Glomerular visceral epithelial cell (primary cell): ENCODE measurements at regions not wholly inside any gene's neighbourhood (a gene's known extent, or its start where the extent isn't known, plus 50 kb on each side); places are given as distances from the start of the nearest gene placed in this dataset.
"Not testable (repeated sequence)": the region's sequence is repeated elsewhere in the genome, so short reads cannot be mapped to it uniquely, and the experiment has no call there.

ENCODE experiments used
- DNase-seq: peaks from one replicate; pipeline ENCODE4 v3.0.0-alpha.2; 2016; ENCODE audit errors: extremely low spot score

DNA sequence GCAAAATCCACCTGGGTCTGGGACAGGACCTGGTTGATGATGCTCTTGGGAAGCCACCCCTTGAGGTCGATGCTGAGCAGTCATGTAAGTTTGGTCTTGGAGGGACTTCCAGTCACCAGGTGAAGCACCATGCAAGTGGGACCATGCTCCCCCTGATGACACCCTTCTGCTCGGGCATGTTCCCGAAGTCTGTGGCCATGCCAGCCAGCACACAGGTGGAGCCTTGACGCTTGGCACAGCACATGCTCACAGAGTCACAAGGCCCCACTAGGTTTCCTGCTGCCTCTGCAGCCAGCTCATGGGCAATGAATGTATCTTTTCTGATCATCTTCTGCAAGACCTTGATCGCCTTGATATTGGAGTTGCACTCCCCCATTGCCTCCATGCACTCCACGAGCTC lies 1920.2 kb downstream of the PCDH9 start:
- DNase-seq: no peak

DNA sequence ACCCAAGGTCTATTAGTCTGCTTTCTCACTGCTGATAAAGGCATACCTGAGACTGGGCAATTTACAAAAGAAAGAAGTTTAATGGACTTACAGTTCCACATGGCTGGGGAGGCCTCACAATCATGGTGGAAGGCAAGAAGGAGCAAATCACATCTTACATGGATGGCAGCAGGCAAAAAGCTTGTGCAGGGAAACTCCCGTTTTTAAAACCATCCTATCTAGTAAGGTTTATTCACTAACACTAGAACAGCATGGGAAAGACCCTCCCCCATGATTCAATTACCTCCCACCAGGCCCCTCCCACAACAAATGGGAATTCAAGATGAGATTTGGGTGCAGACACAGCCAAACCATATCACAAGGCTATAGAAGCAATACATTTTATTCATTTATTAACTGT lies 1921.4 kb downstream of the PCDH9 start:
- not testable (repeated sequence) for DNase-seq

DNA sequence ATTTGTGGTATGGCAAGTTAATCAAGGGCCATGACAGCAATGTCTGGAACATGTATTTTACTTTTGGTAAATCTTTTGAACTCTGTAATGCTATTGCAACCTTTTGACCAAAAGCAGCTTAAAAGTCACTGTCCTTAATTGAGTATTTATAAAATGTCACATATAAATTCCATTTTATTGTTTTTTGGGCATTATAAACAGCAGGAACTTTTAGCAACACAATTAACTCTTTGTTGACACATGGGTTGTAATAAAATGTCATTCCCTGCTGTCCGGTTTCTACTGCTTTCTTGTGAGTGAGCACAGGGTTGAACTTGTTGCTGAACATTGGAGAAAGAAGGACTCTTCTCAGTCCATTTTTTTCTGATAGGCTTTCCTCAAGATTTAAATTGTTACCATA lies 1923.1 kb downstream of the PCDH9 start:
- no peak for DNase-seq

DNA sequence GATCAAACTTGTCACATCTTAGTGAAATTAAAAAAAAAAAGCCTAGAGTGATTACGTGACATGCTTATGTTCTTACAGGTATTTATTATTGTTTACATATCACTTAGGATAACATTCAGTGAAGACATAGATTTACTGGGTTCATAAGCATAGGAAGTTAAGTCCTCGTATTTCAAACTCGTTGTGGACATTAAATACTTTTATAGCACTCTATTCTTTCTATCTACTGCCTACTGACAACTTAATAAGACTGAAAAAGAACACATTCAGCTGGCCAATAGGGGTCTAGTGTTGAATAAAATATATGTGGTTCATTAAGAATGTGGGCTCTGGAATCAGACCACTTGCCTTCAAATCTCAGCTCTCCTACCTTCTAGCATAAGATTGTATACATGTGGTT lies 1927.4 kb downstream of the PCDH9 start:
- DNase-seq: no peak

DNA sequence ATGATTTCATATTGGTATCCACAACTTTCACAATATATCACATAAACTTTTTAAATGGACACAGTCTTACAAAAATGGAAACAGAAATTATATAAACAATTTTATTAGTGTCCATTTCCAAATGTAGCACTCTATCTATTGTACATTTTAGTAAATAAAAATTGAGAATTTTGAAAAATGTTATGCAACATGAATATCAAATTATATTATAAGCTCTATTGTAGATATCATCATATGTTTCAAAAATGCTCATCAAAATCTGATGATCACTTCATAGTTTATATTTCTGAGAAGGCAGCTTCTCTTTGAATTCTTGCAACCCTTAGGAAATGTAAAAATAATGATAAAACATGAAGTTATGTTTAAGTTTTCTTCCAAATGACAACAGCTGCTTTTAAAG lies 1928.6 kb downstream of the PCDH9 start:
- DNase-seq: no peak

DNA sequence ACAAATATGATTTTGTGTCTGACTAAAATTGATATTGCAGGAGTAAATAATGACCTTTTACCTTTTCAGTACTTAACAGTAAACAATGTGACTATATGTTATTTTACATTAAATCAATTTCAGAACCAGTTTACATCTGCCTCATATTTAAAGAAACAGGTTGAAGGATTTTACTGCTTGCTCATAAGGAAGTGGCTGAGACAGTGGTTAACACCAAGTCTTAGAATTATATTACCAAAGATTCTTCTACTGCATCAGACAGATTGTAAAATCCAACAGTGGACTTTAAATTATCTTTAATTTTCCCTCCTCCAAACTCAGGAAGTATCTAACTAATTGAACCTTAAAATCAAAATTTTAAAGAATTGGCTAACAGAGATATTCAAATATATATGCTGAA lies 1929.9 kb downstream of the PCDH9 start:
- no peak for DNase-seq

DNA sequence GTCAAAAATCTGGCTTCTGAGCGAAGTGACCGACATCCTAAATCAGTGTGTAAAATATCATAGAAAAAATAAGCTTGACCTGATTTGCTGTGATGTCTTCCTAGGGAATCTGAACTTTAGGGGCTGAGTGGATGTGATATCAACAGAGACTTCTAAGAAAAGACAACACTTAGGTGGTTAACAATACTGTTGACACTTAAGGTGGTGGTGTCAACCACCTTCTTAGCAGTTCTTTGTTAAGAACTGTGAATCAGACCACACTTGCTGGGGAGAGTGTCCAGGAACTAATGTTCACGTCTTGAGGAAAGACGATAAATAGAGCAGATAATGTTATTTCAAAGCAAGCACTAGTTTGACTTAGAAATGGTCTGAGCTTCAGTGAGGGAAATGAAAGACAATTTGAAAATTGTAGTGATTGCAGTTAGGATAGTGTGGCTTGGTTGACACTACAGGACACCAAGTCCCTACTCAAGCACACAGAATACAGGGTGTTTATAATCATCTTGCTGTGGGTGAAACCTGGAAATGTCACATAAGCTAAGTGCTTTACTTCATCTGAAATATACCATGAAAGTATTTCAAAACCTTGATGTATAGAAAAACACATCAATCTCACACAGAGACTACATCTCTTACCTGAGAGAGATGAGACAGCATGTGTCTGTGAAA lies 1936.5 kb downstream of the PCDH9 start:
- no peak for DNase-seq

DNA sequence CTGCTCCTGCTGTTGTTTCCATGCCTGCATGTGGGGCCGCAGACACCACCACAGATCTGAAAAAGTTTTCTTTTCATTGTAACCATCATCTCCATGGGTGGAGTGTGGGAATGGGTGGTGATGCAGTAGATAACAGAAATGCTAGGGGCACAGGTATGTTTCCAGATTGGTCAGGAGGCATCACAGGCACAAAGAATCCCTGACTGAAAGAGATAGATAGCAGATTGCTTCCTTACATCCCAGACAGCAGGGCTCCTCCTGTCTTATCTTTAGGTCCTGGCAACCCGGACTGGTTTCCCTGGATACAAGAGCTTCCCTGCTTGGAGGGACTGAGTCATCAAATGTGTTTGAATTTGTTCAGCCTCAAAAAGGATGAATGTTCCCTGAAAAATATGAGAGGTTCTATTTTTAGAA lies 1937.6 kb downstream of the PCDH9 start:
- DNase-seq: peak; percentile 18

DNA sequence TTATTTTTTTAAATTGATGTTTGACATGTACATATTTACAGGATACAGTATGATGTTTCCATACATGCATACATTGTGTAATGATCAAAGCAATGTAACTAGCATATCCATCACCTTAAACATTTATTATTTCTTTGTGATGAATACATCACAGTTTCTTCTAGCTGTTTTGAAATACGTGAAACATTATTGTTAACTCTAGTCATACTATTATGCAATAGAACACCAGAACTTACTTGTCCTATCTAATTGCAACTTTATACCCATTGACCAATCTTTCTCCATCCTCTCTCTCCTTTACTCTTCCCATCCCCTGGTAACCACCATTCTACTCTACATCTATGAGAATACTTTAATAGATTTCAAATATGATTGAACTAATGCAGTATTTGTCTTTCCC lies 1942.7 kb downstream of the PCDH9 start:
- DNase-seq: no peak

DNA sequence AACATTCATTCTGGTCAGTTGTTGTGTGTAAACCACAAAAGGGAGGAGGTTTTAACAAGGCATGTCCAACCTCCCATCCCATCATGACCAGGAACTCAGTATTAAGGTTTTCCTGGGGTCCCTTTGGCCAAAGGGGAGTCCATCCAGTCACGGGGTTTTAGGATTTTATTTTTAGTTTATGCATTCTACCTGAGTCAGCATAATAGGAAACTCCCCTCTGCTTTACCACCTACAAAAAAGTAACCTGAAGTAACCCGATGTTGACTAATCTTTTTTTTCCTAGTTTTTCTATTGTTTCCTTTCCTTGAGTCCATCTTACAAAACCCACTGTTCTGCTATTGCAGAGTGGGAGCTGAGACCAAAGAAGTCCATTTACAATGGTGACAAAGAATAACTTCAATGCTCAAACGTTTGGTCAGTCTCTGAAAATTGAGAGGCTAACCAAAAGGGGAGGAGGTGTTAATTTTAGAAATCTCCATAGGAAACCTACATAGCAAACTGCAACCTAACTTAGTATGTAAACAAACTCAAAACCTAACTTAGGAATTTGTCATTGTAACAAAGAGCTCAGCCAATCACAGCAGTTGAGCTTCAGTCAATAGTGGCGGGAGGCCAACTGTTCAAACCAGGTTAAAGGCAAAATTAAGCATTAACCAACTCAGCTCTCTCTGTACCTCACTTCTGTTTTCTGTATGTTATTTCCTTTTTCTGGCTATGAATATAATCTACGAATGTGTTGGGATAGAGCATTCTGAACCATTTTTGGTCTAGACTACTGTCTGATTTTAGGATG lies 1954.1 kb downstream of the PCDH9 start:
- DNase-seq: no peak

DNA sequence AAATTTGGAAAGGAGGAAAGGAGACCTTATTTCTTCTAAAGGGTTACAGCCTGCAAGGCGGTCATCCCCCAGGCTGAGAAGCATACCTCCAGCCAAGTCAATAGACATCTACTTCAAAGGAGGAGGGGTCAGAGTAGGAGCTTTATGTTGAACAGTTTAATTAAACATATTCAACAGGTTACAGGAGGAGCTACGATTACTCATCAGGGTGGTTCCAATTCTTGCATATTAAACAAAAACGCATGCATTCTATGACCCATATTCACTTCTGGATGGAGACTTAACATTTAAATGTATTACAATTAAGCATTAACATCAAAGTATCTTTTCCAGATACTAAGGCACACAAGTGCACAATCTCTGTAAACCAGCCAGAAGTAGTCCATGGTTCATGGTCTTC lies 1955.0 kb downstream of the PCDH9 start:
- no peak for DNase-seq

DNA sequence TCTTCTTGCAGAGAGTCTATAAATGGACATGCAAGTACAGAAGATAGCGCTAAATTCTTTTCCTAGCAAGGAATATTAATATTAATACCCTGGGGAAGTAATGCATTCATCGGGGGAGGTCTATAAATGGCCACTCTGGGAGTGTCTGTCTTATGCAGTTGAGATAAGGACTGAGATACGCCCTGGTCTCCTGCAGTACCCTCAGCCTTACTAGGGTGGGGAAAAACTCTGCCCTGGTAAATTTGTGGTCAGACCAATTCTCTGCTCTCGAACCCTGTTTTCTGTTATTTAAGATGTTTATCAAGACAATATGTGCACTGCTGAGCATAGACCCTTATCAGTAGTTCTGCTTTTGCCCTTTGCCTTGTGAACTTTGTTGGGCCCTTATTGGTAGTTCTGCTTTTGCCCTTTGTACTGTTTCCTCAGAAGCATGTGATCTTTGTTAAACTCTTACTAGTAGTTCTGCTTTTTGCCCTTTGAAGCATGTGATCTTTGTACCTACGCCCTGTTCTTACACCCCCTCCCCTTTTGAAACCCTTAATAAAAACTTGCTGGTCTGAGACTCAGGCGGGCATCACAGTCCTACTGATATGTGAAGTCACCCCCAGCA lies 1956.2 kb downstream of the PCDH9 start:
- DNase-seq: not testable (repeated sequence)

DNA sequence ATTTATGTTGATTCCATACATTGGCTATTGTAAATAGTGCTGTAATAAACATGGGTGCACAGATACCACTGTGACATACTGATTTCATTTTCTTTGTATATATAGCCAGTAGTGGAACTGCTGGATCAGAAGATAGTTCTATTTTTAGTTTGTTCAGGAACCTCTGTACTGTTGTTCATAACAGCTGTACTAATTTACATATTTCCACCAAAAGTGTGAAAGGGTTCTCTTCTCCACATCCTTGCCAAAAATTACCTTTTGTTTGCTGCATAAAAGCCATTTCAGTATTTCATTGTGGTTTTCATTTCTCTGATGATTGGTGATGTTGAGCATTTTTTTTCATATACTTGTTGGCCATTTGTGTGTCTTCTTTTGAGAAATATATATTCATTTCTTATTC lies 1962.1 kb downstream of the PCDH9 start:
- no peak for DNase-seq

DNA sequence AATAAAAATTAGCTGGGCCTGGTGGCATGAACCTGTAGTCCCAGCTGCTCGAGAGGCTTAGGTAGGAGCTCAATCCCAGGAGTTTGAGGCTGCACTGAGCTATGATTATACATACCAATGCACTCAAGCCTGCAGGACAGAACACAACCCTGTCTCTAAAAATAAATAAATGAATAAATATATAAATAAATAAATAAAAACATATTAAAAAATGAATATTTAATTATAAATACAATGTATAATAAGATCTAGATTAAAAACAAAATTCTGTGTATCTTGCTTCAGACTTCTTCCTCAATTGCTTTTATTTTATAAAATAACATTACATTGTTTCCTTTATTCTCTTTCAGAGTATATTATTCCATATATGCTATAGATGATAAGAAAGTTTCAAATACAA lies 1964.1 kb downstream of the PCDH9 start:
- no peak for DNase-seq

DNA sequence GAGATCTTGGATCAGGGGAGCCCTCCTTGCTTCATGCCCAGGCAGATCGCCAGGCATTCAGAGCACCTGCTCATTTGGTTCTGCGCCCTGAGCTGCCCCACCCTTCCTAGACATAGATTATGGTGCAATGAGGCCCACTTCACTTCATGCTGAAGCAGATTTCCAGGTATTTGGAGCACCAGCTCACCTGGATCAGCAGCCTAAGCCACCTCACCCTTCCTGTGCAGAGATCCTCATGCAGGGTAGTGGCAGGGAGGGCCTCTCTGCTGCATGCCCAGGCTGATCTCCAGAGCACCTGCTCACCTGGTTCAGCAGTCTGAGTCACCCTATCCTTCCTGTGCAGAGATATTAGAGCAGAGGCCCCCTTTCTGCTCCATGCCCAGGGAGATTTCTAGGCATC lies 1966.1 kb downstream of the PCDH9 start:
- DNase-seq: no peak

DNA sequence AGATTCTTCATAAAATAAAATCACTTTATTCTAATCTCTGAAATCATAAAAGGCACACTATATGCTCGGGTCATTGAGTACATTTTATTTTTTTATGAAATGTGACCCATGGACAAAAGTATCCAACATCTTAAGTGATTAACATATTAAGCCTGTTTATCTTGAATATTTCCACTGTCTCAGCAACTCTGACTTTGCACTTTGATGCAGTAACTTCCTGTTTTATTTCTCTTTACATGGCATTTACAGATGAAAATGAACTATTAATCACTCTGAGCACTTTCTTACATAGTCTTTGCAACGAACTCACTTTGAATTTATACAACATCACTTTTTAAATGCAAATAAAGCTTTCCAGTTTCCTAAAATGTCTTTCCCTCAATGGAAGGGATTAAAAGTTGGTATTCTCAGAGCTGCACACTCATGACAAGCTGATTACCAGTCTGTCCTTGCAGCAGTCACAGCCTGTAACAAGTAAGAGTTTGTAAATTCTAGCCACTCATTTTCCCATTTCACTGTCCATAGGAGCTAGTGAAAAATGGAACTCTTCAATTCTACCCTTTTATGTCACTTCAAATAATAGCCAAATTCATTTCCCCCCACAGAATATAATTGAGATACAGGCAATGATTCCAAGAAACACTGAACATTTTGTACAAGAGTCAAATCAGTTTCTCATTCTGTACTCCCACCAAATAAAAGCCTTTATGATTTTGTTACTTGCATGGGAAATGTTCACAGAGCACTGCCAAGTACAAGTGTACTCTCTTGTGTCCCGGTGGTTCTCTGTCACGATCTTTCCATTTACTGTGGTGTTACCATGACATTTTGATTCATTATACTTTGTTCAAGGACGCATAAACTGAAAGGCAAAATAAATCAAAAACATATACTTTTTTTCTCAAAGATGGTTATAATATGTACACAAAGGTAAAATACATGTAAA lies 1968.9 kb downstream of the PCDH9 start:
- DNase-seq: no peak

DNA sequence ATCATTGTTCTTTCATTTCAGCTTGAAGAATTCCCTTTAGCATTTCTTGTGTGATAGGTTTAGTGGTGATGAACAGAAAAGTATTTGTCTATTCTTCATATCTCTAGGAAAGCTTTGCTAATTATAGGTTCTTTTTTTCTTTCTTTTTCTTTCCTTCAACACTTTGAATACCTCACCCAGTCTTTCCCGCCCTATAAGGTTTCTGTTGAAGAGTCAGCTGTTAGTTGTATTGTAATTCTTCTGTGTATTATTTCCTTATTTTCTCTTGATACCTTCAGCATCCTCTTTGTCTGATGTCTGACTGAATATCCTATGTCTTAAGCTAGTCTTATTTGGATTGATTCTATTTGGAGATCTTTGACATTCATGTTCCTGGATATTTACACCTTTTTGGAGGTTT lies 1989.4 kb downstream of the PCDH9 start:
- no peak for DNase-seq

DNA sequence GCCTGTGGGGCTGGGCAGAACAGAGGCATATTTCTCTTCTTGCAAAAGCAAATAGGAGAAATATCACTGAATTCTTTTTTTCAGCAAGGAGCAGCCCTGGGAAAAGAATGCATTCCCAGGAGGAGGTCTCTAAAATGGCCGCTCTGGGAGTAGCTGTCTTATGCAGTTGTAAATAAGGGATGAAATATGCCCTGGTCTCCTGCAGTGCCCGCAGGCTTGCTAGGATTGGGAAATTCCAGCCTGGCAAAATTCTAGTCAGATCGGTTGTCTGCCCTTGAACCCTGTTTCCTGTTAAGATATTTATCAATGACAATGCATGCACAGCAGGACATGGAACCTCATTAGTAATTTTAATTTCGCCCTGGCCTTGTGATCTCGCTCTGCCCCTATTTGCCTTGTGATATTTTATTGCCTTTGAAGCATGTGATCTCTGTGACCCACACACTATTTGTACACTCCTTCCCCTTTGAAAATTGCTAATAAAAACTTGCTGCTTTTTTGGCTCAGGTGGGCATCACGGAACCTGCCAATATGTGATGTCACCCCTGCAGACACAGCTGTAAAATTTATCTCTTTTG lies 1993.2 kb downstream of the PCDH9 start:
- DNase-seq: no peak

DNA sequence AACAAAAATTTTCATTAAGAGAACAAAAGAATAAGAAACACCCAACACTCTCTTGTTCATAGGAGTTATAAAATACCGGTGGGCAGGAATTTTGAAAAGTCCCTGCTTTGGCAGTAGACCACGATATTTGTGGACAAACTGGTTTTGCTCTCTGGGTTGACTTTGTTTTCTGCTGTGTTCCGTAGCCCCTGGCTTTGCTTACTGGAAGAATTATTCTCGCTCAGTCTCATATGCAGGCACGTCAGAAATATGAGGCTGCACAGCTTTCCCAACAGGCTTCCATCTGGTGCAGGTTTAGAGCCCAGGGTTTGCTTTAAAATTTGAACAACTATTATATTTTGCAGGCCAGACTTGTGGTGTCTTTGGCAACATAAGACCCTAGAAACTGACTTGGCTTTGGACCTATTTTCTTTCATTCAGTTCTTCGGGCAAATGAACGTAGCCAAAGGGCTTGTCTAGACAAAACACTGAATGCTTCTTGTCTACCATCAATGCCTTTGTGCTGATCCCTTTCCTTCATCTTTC lies 2012.6 kb downstream of the PCDH9 start:
- DNase-seq: no peak

DNA sequence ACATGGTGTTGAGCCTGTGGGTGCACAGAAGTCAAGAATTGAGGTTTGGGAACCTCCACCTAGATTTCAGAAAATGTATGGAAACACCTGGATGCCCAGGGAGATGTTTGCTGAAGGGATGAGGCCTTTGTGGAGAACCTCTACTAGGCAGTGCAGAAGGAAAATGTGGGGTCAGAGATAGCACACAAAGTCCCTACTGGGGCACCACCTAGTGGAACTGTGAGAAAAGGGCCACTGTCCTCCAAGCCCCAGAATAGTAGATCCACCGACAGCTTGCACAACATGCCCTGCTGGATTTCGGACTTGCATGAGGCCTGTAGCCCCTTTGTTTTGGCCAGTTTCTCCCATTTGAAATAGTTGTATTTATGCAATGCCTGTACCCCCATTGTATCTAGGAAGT lies 2027.3 kb downstream of the PCDH9 start:
- not testable (repeated sequence) for DNase-seq

DNA sequence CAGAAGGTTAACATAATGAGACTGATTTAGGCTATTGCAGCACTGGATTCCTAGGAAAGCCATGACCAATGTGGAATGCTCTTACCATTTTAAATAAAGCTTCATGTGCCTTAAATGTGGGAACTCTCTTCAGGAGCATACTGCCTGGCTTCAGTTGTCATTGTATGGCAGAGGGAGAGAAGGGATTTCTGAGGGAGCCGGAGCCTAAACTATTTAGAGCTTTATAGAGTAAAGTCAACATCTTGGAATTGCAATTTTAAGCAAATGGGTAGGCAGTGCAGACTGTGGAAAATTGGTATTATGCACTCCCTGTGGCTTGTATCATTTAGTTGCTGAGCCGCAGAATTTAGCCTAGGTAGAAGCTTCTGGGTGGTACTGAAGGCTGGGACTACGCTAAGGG lies 2041.4 kb downstream of the PCDH9 start:
- no peak for DNase-seq
